ENCODE measurements at regions not wholly inside any gene's neighbourhood (a gene's known extent, or its start where the extent isn't known, plus 50 kb on each side); places are given as distances from the start of the nearest gene placed in this dataset.

DNA sequence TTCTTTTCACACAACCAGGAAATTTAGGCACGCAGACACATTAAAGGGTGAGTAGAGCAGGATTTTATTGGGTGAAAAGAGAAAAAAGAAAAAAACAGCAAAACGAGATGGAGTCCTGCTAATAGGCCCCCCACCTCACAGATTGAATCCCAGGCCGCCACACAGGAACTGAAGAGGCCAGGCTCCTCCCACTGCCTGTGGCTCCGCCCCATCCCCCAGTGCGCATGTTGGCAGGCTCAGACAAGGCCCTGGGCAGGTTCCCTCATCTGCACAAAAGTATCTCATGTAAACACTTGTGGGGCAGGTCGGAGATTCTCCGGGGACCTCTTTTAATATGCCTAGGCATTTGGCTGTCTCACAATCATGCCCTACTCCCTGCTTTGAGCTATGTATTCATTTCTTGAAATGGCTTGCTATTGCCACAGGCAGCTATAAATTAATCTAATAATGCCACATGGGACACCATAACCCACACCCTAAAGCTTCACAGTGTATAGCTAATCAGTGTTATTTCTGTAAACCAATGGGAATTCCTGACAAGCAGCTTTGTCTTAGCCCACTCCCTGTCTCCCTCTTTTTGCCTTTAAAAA, 76.2 kb upstream of the KIF5B start:
- DNase-seq (ENCODE audit: low read depth): no peak
- no peak overlapping the region for H3K4me3 ChIP-seq (ENCODE audit: low read depth, low read length)
- TF ChIP-seq, protein P1, sequence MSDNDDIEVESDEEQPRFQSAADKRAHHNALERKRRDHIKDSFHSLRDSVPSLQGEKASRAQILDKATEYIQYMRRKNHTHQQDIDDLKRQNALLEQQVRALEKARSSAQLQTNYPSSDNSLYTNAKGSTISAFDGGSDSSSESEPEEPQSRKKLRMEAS (IDR thresholded peaks at IDR 0.05; ENCODE audit: low read depth, low read length): no peak
- no peak for TF ChIP-seq POLR2A (IDR thresholded peaks at IDR 0.05; ENCODE audit: extremely low read depth, insufficient read length)
- TF ChIP-seq, protein P2, sequence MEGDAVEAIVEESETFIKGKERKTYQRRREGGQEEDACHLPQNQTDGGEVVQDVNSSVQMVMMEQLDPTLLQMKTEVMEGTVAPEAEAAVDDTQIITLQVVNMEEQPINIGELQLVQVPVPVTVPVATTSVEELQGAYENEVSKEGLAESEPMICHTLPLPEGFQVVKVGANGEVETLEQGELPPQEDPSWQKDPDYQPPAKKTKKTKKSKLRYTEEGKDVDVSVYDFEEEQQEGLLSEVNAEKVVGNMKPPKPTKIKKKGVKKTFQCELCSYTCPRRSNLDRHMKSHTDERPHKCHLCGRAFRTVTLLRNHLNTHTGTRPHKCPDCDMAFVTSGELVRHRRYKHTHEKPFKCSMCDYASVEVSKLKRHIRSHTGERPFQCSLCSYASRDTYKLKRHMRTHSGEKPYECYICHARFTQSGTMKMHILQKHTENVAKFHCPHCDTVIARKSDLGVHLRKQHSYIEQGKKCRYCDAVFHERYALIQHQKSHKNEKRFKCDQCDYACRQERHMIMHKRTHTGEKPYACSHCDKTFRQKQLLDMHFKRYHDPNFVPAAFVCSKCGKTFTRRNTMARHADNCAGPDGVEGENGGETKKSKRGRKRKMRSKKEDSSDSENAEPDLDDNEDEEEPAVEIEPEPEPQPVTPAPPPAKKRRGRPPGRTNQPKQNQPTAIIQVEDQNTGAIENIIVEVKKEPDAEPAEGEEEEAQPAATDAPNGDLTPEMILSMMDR (IDR thresholded peaks at IDR 0.05; ENCODE audit: low read depth, low read length): no peak
- TF ChIP-seq MYC (IDR thresholded peaks at IDR 0.05; ENCODE audit: low read depth, low read length): no peak

DNA sequence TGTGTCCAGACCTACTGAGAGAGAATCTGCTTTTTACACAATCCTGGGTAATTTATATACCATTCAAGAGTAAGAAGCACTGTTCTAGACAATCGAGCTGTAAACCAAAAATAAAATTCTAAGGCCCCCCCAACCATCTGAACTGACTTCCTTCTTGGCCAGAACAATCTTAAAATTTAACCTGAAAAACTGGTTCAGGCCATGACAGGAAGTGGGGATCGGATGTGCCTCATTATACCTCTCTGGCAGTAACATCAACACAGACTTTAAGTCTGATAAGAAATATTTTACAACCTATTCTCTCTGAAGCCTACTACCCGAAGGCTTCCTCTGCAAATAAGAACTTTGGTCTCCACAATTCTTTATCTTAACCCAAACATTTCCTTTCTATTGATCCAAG, 75.2 kb upstream of the KIF5B start:
- DNase-seq (ENCODE audit: low read depth): no peak
- TF ChIP-seq, protein P1 (IDR thresholded peaks at IDR 0.05; ENCODE audit: low read depth, low read length): no peak
- TF ChIP-seq, protein P2 (IDR thresholded peaks at IDR 0.05; ENCODE audit: low read depth, low read length): no peak
- TF ChIP-seq POLR2A (IDR thresholded peaks at IDR 0.05; ENCODE audit: extremely low read depth, insufficient read length) (no peak), MYC (IDR thresholded peaks at IDR 0.05; ENCODE audit: low read depth, low read length) (no peak)
- no peak overlapping the region for H3K4me3 ChIP-seq (ENCODE audit: low read depth, low read length)

DNA sequence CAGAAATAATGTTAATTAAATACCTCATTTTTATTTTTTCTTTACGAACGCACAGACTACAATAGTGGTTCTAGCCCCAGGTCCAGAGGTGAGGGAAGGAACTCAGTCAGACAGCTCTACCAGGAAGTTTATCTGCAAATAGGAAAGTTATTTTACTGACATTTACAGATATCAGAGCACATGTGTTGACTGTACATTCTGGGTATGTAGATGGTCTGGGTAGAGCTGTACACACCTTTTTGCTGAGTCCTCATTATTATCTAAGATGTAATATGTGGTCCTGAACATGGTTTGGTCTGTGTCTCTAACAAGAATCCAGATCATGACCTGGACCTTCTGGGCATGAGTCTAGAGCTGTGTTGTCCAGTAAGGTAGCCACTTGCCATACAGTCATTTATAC, 74.6 kb upstream of the KIF5B start:
- no peak for DNase-seq (ENCODE audit: low read depth)
- TF ChIP-seq, protein P2 (IDR thresholded peaks at IDR 0.05; ENCODE audit: low read depth, low read length): no peak
- no peak for TF ChIP-seq MYC (IDR thresholded peaks at IDR 0.05; ENCODE audit: low read depth, low read length)
- TF ChIP-seq, protein P1 (IDR thresholded peaks at IDR 0.05; ENCODE audit: low read depth, low read length): no peak
- no peak for TF ChIP-seq POLR2A (IDR thresholded peaks at IDR 0.05; ENCODE audit: extremely low read depth, insufficient read length)
- H3K4me3 ChIP-seq (ENCODE audit: low read depth, low read length): no peak overlapping the region

DNA sequence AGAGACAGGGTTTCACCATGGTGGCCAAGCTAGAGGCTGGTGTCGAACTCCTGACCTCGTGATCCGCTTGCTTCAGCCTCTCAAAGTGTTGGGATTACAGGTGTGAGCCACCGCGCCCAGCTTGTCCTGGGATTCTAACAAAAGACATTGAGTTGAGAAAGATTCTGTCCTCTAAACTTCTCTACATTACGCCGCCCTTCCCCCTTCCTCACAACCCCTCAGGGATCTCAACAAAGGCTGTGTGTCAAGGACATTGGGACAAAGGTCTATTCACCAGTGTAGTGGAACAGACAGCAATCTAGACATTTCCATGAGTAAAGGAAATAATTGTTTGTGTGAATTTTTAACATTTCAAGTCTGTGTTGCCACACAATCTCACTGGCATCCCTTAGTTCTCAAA, 68.8 kb upstream of the KIF5B start:
- TF ChIP-seq, protein P1 (IDR thresholded peaks at IDR 0.05; ENCODE audit: low read depth, low read length): no peak
- TF ChIP-seq, protein P2 (IDR thresholded peaks at IDR 0.05; ENCODE audit: low read depth, low read length): no peak
- no peak for TF ChIP-seq POLR2A (IDR thresholded peaks at IDR 0.05; ENCODE audit: extremely low read depth, insufficient read length)
- no peak for TF ChIP-seq MYC (IDR thresholded peaks at IDR 0.05; ENCODE audit: low read depth, low read length)
- H3K4me3 ChIP-seq (ENCODE audit: low read depth, low read length): no peak overlapping the region
- DNase-seq (ENCODE audit: low read depth): no peak

DNA sequence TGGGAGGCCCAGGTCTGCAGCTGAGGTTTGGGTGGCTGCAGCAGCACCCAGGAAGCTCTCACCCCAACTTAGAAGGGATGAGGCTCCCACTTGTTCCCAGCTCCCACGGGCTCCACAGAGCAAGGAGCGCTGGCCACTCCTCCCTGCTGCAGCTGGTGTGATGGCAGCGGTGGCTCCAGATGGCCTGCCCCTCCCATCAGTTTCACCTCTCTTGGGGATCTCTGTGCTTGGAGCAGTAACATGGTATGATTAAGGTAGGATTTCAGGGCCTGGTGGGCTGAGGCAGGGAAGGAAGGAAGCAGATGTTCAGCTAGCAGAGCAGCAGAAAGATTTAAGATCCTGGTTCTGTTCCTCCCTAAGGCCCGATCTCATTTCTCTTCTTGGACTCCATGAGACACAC, 66.8 kb upstream of the KIF5B start:
- no peak for DNase-seq (ENCODE audit: low read depth)
- no peak overlapping the region for H3K4me3 ChIP-seq (ENCODE audit: low read depth, low read length)
- no peak for TF ChIP-seq MYC (IDR thresholded peaks at IDR 0.05; ENCODE audit: low read depth, low read length)
- TF ChIP-seq POLR2A (IDR thresholded peaks at IDR 0.05; ENCODE audit: extremely low read depth, insufficient read length): no peak
- TF ChIP-seq, protein P1 (IDR thresholded peaks at IDR 0.05; ENCODE audit: low read depth, low read length): no peak
- TF ChIP-seq, protein P2 (IDR thresholded peaks at IDR 0.05; ENCODE audit: low read depth, low read length): no peak

All from NB4 (cell line).